HG03565 (cell line): ENCODE measurements at regions not wholly inside any gene's neighbourhood (a gene's known extent, or its start where the extent isn't known, plus 50 kb on each side); places are given as distances from the start of the nearest gene placed in this dataset.

Source experiments
- ATAC-seq: cut with Tn5 transposase; IDR thresholded peaks from one replicate; pipeline ENCODE4 v1.9.1; 2021; ENCODE audit warnings: mild to moderate bottlenecking, moderate library complexity; ENCODE audit not compliant: unreplicated experiment

- no peak for ATAC-seq
These were observed 153.8 kb upstream of the FST start for GRCh38 chr5:53326424-53327153.

GRCh38 chr5:53327811-53328334 lies 152.6 kb upstream of the FST start:
- no peak for ATAC-seq

GRCh38 chr5:53330491-53330890 lies 149.9 kb upstream of the FST start:
- no peak for ATAC-seq

- ATAC-seq: no peak
These were observed 149.0 kb upstream of the FST start for GRCh38 chr5:53331463-53331862.

- ATAC-seq: no peak
These were observed 147.3 kb upstream of the FST start for GRCh38 chr5:53333160-53333559.

GRCh38 chr5:53334431-53334941 lies 145.9 kb upstream of the FST start:
- ATAC-seq: no peak

GRCh38 chr5:53335115-53335514 lies 145.3 kb upstream of the FST start:
- no peak for ATAC-seq

- ATAC-seq: no peak
These were observed 142.6 kb upstream of the FST start for GRCh38 chr5:53337827-53338226.

- no peak for ATAC-seq
These were observed 141.5 kb upstream of the FST start for GRCh38 chr5:53338971-53339370.

GRCh38 chr5:53339962-53340540 lies 140.4 kb upstream of the FST start:
- ATAC-seq: no peak

- no peak for ATAC-seq
These were observed 139.3 kb upstream of the FST start for GRCh38 chr5:53340956-53341750.

GRCh38 chr5:53342236-53342635 lies 138.2 kb upstream of the FST start:
- no peak for ATAC-seq

- ATAC-seq: no peak
These were observed 137.2 kb upstream of the FST start for GRCh38 chr5:53343187-53343586.

GRCh38 chr5:53350368-53350767 lies 130.1 kb upstream of the FST start:
- ATAC-seq: no peak

GRCh38 chr5:53350991-53351770 lies 129.2 kb upstream of the FST start:
- no peak for ATAC-seq

GRCh38 chr5:53355316-53355715 lies 125.1 kb upstream of the FST start:
- ATAC-seq: no peak

GRCh38 chr5:53355931-53356330 lies 124.5 kb upstream of the FST start:
- ATAC-seq: no peak

GRCh38 chr5:53357439-53357838 lies 123.0 kb upstream of the FST start:
- ATAC-seq: no peak

GRCh38 chr5:53358794-53359193 lies 121.6 kb upstream of the FST start:
- ATAC-seq: no peak

- no peak for ATAC-seq
These were observed 120.4 kb upstream of the FST start for GRCh38 chr5:53359916-53360517.
